GM19193 (cell line): ENCODE measurements at regions not wholly inside any gene's neighbourhood (a gene's known extent, or its start where the extent isn't known, plus 50 kb on each side); places are given as distances from the start of the nearest gene placed in this dataset.

Experiments
- POLR2A ChIP-seq: IDR thresholded peaks from 4 replicates; pipeline ENCODE4 v1.6.1; 2011; ENCODE audit not compliant: insufficient read depth, insufficient read length; ENCODE audit errors: extremely low read depth

DNA sequence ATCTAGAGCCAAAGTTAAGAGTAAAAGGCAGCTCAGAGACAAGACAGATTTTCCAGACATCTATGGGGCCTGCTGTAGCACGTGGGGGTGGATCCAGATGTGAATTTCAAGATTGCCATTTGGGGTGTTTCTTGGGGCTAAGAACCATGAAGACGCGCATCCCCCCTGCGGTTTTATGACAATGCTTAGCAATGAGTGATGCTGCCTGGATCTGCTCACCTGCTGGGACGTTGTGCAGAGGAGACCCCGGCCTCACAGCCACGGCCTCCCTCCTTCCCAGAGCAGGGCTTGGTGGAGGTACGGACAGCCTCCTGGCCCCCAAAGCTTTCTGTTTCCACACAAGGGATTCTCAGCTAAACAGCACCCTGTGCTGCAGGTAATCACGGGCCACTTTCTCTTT is 151.5 kb upstream of the DYNLRB2 start:
- TF ChIP-seq POLR2A: no peak

DNA sequence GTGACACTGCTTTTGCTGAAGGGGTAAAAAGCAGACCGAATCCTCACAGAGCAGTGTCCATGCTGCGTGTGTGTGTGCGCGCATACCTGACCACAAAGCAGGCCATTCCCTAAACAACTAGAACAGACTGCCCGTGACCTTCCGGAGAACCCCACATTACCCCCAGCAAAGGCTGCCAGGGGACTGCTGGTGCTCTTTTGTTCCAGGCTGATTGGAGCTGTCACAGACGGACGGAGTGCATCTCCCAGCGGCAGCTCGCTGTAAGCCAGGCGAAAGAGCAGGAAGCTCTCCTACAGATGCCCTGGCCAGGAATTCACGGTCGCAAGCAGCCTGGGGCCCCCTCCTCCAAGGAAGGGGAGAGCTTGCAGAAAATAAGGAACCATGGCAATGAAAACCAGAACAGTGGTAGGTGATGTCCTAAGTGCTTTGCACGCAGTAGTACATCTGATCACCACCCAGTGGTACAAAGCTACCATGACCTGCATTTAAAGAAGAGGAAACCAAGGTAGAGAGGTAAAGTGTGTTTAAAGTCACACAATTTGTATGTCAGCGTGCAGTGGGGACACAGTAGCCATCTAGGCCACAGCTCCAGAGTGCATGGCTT is 153.4 kb upstream of the DYNLRB2 start:
- no peak for TF ChIP-seq POLR2A

DNA sequence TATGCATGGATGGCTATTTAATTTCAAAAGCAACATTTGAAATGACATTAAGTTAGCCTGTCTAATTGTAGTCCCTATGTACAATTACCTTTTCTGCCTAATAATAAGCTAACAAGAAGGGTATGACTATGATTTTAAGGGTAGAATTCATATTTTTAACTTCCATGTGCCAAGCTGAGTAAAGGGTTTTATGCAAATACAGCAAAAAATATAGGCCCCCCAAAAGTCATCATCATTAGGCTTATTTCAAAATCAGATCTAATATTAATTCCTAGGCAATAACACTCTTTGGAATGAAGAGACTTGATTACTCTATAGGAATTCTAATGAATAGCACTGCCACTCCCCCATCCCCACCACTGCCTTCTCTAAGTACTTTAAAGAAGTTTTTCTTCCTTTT is 155.9 kb upstream of the DYNLRB2 start:
- no peak for TF ChIP-seq POLR2A

DNA sequence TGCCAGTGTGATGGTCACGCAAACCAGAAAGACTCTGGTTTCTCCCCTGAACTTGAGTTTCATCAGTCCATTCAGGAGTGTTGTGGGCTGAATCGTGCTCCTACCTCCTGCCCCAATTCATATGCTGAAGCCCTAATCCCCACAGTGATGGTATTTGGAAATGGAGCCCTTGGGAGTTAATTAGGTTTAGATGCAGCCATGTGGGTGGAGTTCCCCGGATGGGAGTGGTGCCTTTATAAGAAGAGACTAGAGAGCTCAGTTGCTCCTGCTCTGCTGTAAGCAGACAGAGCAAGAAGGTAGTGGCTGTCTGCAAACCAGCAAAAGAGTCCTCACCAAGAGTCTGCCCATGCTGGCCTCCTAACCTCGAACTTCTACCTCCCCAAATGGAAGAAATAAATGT is 160.3 kb upstream of the DYNLRB2 start:
- TF ChIP-seq POLR2A: no peak

DNA sequence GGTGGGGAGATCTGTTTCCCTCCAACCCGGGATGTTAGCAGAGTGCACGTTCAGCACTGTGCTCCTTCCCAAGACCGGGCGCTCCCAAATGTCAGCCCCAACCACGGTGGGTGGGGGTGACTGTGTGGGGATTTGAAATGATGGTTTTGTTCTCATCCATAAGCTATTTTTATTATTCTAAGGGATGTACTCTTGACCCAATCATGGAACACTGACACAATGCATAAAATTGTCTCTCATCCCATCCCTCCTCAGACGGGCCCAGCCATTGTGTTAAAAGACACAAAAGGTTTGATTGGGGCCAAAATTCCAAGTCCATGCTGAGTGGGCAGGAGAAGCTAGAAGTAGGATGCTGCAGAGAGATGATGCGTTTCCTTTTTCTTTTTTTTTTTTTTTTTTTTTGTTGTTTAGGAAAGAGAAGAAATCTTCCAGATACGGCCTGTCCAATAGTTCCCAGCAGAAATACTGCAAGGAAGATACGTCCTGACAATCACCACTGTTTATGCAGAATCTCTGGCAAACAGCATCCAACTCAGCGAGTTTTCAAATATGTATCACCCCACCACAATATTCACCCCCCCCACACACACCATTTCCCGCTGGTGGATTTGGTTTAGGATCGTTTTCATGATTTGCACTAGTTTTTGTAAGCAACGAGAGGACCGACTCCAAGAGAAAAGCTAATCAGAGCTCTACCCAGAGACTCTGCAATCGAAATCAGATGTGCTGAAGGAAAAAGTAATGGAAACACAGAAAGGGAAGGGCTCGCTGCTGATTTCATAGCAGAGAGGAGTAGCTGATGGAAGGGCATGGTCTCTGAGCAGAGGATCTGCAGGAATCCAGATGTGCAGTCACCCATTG is 163.5 kb upstream of the DYNLRB2 start:
- TF ChIP-seq POLR2A: no peak

DNA sequence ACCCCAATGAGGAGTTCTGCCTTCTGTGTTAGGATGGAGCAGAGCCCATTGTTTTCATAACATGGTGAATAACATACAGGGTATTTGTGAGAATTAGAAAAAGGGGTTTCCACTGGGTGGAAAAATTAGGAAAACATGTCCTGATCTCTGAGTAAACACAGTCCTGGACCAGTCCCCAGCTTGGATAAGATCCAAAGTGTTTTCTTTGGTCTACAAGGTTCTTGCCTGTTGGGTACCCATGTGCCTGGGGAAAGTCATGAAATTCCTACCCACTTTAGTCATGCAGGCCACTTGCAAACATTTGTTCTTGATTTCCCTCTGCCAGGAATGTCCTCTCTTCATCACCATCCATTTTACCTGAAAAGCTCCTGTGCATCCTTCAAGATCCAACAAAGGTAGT is 164.8 kb upstream of the DYNLRB2 start:
- TF ChIP-seq POLR2A: no peak

DNA sequence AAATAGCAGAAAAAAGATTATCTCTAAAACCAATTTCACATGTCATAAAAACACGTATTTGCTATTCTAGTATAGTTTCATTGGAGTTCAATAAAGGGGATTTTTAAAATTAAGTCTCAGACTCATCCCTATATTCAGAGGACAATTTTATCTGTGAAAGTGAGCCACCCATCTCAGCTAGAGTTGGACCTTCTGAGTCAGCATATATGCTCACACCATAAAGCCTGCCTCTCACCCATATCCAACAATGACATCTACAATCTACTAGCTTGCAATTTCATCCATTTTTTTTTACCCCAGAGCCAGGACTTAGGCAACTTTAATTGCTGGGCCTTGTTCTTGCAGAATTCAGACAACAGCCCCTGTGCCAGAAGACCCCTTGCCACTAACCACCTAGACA is 165.3 kb upstream of the DYNLRB2 start:
- TF ChIP-seq POLR2A: no peak

DNA sequence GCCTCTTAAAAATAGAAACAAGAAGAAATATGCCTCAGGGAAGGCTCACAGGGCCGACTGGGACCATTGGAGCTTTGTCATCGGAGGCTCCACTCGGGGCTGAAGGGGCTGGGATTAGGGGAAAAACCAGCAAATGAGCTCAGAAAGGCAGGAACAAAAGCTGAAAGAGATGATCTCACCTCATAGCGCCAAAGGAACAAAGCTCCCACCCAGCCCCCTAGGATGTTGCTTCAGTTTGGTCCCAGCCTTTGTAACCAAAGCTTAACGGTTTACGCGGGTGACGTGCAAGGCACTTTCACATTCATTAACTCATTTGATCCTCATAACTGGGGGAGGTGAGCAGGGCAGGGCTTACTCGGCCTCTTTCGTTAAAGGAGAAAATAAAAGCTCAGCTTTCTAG is 168.5 kb upstream of the DYNLRB2 start:
- TF ChIP-seq POLR2A: no peak

DNA sequence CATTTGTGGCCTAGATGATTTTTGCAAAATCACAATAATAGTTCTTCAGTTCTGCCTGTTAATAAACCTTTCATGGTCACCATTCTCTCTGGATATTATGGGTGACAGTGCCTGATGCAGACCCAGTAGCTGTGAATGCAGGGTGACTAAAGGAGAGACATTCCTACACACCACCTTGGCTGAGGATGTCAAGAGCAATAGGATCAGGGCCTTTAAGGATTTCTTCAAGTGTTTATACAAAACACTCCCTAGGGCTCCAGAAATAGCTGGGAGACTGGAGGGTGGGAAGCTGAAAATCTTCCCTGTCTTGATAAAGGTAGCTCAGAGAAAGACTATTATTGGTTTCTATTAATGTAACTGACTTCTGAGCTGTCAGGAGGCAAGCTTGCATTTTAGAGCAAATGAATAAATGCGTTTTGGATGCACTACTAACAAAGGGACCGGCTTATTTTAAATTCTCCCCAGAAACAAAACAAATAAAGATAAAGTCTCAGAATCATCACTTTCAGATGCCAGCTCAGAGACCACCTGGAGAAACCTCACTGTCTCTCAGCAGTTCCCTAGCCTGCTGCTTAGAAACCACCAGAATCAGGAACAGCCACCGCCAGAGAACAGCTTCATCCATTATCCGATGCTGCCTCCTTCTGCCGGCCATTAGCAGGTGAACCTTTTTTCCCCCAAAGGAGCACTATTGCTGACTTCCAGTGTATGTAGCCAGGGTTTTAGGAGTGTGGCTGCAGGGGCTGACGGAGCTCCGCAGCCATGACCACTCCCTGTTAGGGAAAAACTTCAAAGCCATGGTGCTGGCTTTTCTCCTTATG is 171.4 kb upstream of the DYNLRB2 start:
- TF ChIP-seq POLR2A: no peak

DNA sequence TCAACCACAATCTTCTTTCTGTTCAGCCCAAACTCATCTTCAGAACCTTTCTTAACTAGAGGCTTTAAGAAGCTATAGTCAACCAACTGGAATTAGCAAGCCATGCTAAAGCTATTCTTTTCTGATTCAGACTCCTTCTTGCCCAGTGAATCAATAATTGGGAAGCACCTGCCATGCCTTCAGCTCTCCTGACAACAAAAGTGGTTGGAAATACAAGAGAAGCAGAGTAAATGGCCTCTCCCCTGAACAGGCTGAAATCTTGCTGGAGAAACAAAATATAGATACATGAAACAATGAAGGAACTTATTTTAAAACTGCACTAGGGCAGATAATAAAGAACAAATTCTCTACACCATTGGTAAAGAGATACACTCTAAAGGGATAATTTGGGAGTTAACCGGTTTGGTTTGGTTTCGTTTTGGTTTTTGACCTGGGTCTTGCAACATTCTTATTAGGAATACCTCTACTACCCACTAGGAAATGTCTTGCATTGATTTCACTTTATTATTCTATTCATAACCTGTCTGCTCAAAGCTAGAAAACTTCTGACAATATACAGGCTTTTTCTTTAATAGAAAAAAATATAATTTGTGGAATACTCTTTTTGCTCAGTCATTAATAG is 173.6 kb upstream of the DYNLRB2 start:
- no peak for TF ChIP-seq POLR2A

DNA sequence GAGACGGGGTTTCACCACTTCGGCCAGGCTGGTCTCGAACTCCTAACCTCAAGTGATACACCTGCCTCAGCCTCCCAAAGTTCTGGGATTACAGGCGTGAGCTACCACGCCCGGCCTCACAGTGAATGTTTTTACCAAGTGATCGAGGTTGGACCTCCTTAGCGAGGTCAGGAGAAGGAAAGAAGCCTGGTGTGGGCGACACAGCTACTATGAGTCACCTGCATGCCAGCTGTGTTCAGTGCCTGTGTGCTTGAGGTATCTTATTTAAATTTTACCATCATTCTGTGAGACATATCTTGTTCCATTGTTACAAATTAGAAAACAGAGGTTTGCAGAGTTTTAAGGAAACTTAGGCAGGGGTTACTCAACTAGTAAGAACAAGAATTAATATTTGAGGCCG is 174.8 kb upstream of the DYNLRB2 start:
- no peak for TF ChIP-seq POLR2A

DNA sequence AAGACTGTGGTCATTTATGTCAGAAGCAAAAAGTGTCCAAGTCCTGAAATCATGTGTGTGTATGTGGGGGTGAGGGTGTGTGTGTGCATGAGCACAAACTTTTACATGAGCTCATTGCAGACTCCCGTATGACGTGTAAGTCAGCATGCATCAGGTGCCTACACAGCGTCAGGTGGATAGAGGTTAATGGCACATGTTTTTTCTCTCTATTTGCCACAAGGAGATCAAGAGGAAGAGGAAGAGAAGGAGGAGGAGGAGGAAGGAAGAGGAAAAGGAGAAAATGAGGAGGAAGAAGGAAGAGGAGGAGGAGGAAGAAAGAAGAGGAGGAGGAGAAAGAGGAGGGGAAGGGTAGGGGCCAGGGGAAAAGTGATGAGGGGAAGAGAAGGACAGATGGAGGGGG is 178.0 kb upstream of the DYNLRB2 start:
- no peak for TF ChIP-seq POLR2A

DNA sequence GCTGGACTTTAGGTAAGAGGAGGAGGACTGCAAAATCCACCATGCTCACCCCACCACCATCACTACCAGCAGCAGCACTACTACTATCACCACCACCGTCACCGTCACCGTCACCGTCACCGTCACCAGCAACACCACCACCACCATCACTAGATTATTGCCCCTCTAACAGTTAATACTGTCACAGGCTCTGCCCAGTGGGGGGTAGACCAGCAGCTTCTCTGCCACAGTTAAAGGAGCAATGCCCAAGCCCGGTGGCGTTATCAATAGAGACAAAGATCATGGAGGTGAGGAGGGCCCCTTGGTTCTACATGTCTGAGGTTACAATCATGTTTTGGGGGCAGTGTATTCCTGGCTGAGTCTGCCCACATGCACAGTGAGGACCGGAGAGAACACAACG is 184.4 kb upstream of the DYNLRB2 start:
- no peak for TF ChIP-seq POLR2A

DNA sequence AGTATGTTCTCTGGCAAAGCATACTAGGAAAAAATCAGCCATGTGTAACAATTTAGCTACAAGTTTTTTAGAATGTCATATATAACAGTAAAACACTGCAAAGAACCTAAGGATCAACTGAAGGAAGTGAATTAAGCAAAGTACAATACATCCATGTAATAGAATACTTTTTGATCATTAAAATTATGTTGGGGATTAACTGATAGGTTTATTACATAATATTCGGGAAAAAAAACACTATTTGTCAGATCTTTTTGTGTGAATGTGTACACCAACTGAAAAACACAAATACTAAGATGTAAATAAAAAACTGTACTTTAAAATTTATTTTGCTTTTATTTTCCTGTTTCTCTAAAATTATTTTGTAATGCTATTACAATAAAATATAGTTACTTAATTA is 185.5 kb upstream of the DYNLRB2 start:
- no peak for TF ChIP-seq POLR2A

DNA sequence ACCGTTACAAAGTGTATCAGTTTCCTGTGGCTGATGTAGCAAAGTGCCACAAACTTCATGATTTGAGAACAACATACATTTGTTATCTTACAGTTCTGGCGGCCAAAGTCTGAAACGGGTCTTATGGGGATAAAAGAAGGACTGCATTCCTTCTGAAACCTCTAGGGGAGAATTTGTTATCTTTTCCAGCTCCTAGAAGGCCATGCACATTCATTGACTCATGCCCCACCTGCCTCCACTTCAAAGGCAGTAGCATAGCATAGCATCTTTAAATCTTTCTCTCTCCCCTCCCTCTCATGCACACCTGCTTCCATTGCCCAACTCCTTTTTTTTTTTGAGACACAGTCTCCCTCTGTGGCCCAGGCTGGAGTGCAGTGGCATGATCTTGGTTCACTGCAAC is 190.7 kb upstream of the DYNLRB2 start:
- no peak for TF ChIP-seq POLR2A
